ENCODE measurements at regions not wholly inside any gene's neighbourhood (a gene's known extent, or its start where the extent isn't known, plus 50 kb on each side); places are given as distances from the start of the nearest gene placed in this dataset.
"Not testable (repeated sequence)": the region's sequence is repeated elsewhere in the genome, so short reads cannot be mapped to it uniquely, and the experiment has no call there.

- no peaks in the 10 kb centered on the region for H3K36me3 Mint-ChIP-seq (ENCODE audit: low read depth)
- H3K27me3 Mint-ChIP-seq: peaks cover 4% of the 10 kb centered on the region
- H3K9me3 Mint-ChIP-seq (ENCODE audit: low read depth): peaks cover 1% of the 10 kb centered on the region
- DNase-seq (no peak), ATAC-seq (no peak)
- H3K4me3 Mint-ChIP-seq: no peak overlapping the region
- intact Hi-C loops (cut with DNase I, micrococcal nuclease): no loop called here
- no peak overlapping the region for H3K27ac Mint-ChIP-seq
- ChIA-PET CTCF (no interaction called here), POLR2A (no interaction called here)
- no peaks in the 10 kb centered on the region for H3K4me1 Mint-ChIP-seq
These were observed 616.0 kb downstream of the GATA3 start for GRCh38 chr10:8670461-8670860.

- ATAC-seq (no peak), DNase-seq (no peak)
- no peak overlapping the region for H3K4me3 Mint-ChIP-seq
- peaks cover under 1% of the 10 kb centered on the region for H3K27me3 Mint-ChIP-seq
- peaks cover 1% of the 10 kb centered on the region for H3K9me3 Mint-ChIP-seq (ENCODE audit: low read depth)
- H3K4me1 Mint-ChIP-seq: no peaks in the 10 kb centered on the region
- intact Hi-C loops (cut with DNase I, micrococcal nuclease): no loop called here
- POLR2A ChIA-PET: no interaction called here
- H3K27ac Mint-ChIP-seq: no peak overlapping the region
- CTCF ChIA-PET: no interaction called here
- H3K36me3 Mint-ChIP-seq (ENCODE audit: low read depth): no peaks in the 10 kb centered on the region
These were observed 619.7 kb downstream of the GATA3 start for GRCh38 chr10:8674230-8674629.

- no peak overlapping the region for H3K27ac Mint-ChIP-seq
- CTCF ChIA-PET: interaction anchor here (1.8 kb wide), 1 partner anchor 11 kb away, joined by 4 read pairs; no protein-coding TSS in a partner anchor
- H3K36me3 Mint-ChIP-seq (ENCODE audit: low read depth): no peaks in the 10 kb centered on the region
- DNase-seq: no peak
- no peak overlapping the region for H3K4me3 Mint-ChIP-seq
- no peak for ATAC-seq
- intact Hi-C loops (cut with DNase I, micrococcal nuclease): no loop called here
- no peaks in the 10 kb centered on the region for H3K4me1 Mint-ChIP-seq
- peaks cover 4% of the 10 kb centered on the region for H3K27me3 Mint-ChIP-seq
- no peaks in the 10 kb centered on the region for H3K9me3 Mint-ChIP-seq (ENCODE audit: low read depth)
- POLR2A ChIA-PET: no interaction called here
These were observed 623.2 kb downstream of the GATA3 start for GRCh38 chr10:8677642-8678041.

GRCh38 chr10:8684916-8685315, 630.4 kb downstream of the GATA3 start:
- intact Hi-C loops (cut with DNase I, micrococcal nuclease); H3K27ac Mint-ChIP-seq; POLR2A ChIA-PET; H3K36me3 Mint-ChIP-seq (ENCODE audit: low read depth); H3K4me3 Mint-ChIP-seq; H3K27me3 Mint-ChIP-seq; CTCF ChIA-PET; ATAC-seq; H3K9me3 Mint-ChIP-seq (ENCODE audit: low read depth); H3K4me1 Mint-ChIP-seq; DNase-seq: not testable (repeated sequence)

GRCh38 chr10:8688881-8689280, 634.4 kb downstream of the GATA3 start:
- peaks cover 8% of the 10 kb centered on the region for H3K27me3 Mint-ChIP-seq

GRCh38 chr10:8691498-8692017, 637.1 kb downstream of the GATA3 start:
- Mint-ChIP-seq H3K36me3 (ENCODE audit: low read depth) (no peaks in the 10 kb centered on the region), H3K9me3 (ENCODE audit: low read depth) (peaks cover 4% of the 10 kb centered on the region), H3K4me1 (no peaks in the 10 kb centered on the region), H3K27me3 (peaks cover 5% of the 10 kb centered on the region), H3K4me3 (no peak overlapping the region), H3K27ac (no peak overlapping the region)
- intact Hi-C loops (cut with DNase I, micrococcal nuclease): no loop called here
- no peak for DNase-seq
- CTCF ChIA-PET: no interaction called here
- no peak for ATAC-seq
- POLR2A ChIA-PET: no interaction called here

More at GRCh38 chr10:8688881-8689280, 634.4 kb downstream of the GATA3 start:
- DNase-seq (no peak), ATAC-seq (no peak)
- Mint-ChIP-seq H3K4me3 (no peak overlapping the region), H3K27ac (no peak overlapping the region), H3K9me3 (ENCODE audit: low read depth) (peaks cover 6% of the 10 kb centered on the region), H3K4me1 (no peaks in the 10 kb centered on the region), H3K36me3 (ENCODE audit: low read depth) (no peaks in the 10 kb centered on the region)
- ChIA-PET CTCF (no interaction called here), POLR2A (no interaction called here)
- intact Hi-C loops (cut with DNase I, micrococcal nuclease): no loop called here

- intact Hi-C loops (cut with DNase I, micrococcal nuclease); DNase-seq; H3K4me3 Mint-ChIP-seq; CTCF ChIA-PET; H3K36me3 Mint-ChIP-seq (ENCODE audit: low read depth); ATAC-seq; H3K27ac Mint-ChIP-seq; H3K27me3 Mint-ChIP-seq; H3K9me3 Mint-ChIP-seq (ENCODE audit: low read depth); H3K4me1 Mint-ChIP-seq; POLR2A ChIA-PET: not testable (repeated sequence)
These were observed 639.1 kb downstream of the GATA3 start for GRCh38 chr10:8693635-8694034.

- Mint-ChIP-seq H3K36me3 (ENCODE audit: low read depth) (no peaks in the 10 kb centered on the region), H3K4me3 (no peak overlapping the region), H3K9me3 (ENCODE audit: low read depth) (peaks cover 4% of the 10 kb centered on the region), H3K4me1 (no peaks in the 10 kb centered on the region), H3K27me3 (peaks cover 4% of the 10 kb centered on the region), H3K27ac (no peak overlapping the region)
- intact Hi-C loops (cut with DNase I, micrococcal nuclease): no loop called here
- ChIA-PET CTCF (interaction anchor here (1.2 kb wide), 1 partner anchor 10 kb away, joined by 3 read pairs; no protein-coding TSS in a partner anchor), POLR2A (interaction anchor here (0.6 kb wide), 1 partner anchor 40 kb away, joined by 5 read pairs; no protein-coding TSS in a partner anchor)
- no peak for ATAC-seq
- no peak for DNase-seq
These were observed 642.3 kb downstream of the GATA3 start for GRCh38 chr10:8696746-8697145.

GRCh38 chr10:8700689-8701088, 646.2 kb downstream of the GATA3 start:
- Mint-ChIP-seq H3K27ac (no peak overlapping the region), H3K4me1 (no peaks in the 10 kb centered on the region), H3K9me3 (ENCODE audit: low read depth) (no peaks in the 10 kb centered on the region), H3K36me3 (ENCODE audit: low read depth) (no peaks in the 10 kb centered on the region), H3K27me3 (peaks cover 7% of the 10 kb centered on the region), H3K4me3 (no peak overlapping the region)
- intact Hi-C loops (cut with DNase I, micrococcal nuclease): no loop called here
- DNase-seq (no peak), ATAC-seq (no peak)
- ChIA-PET CTCF (no interaction called here), POLR2A (no interaction called here)

- ATAC-seq (no peak), DNase-seq (no peak)
- Mint-ChIP-seq H3K36me3 (ENCODE audit: low read depth) (no peaks in the 10 kb centered on the region), H3K9me3 (ENCODE audit: low read depth) (no peaks in the 10 kb centered on the region), H3K4me3 (no peak overlapping the region), H3K27me3 (peaks cover 7% of the 10 kb centered on the region), H3K4me1 (no peaks in the 10 kb centered on the region), H3K27ac (no peak overlapping the region)
- POLR2A ChIA-PET: no interaction called here
- CTCF ChIA-PET: interaction anchor here (1.0 kb wide), 1 partner anchor 22 kb away, joined by 3 read pairs; no protein-coding TSS in a partner anchor
- intact Hi-C loops (cut with DNase I, micrococcal nuclease): no loop called here
These were observed 647.7 kb downstream of the GATA3 start for GRCh38 chr10:8702181-8702580.

- no peaks in the 10 kb centered on the region for H3K4me1 Mint-ChIP-seq
- no peak overlapping the region for H3K4me3 Mint-ChIP-seq
- ATAC-seq: no peak
- DNase-seq: no peak
- CTCF ChIA-PET: no interaction called here
- intact Hi-C loops (cut with DNase I, micrococcal nuclease): no loop called here
- no peak overlapping the region for H3K27ac Mint-ChIP-seq
- POLR2A ChIA-PET: no interaction called here
- H3K36me3 Mint-ChIP-seq (ENCODE audit: low read depth): no peaks in the 10 kb centered on the region
- peaks cover 9% of the 10 kb centered on the region for H3K27me3 Mint-ChIP-seq
- no peaks in the 10 kb centered on the region for H3K9me3 Mint-ChIP-seq (ENCODE audit: low read depth)
These were observed 650.9 kb downstream of the GATA3 start for GRCh38 chr10:8705415-8705814.

- Mint-ChIP-seq H3K9me3 (ENCODE audit: low read depth) (no peaks in the 10 kb centered on the region), H3K27me3 (peaks cover 3% of the 10 kb centered on the region), H3K36me3 (ENCODE audit: low read depth) (no peaks in the 10 kb centered on the region), H3K4me3 (no peak overlapping the region), H3K4me1 (no peaks in the 10 kb centered on the region), H3K27ac (no peak overlapping the region)
- no peak for DNase-seq
- ChIA-PET POLR2A (no interaction called here), CTCF (no interaction called here)
- no peak for ATAC-seq
- intact Hi-C loops (cut with DNase I, micrococcal nuclease): no loop called here
These were observed 658.2 kb downstream of the GATA3 start for GRCh38 chr10:8712656-8713055.

GRCh38 chr10:8719971-8720370, 665.5 kb downstream of the GATA3 start:
- CTCF ChIA-PET: interaction anchor here (0.7 kb wide), 1 partner anchor 359 kb away, joined by 3 read pairs; no protein-coding TSS in a partner anchor
- POLR2A ChIA-PET: no interaction called here
- no peaks in the 10 kb centered on the region for H3K27me3 Mint-ChIP-seq

More at GRCh38 chr10:8719971-8720370, 665.5 kb downstream of the GATA3 start:
- no peak overlapping the region for H3K4me3 Mint-ChIP-seq
- ATAC-seq (no peak), DNase-seq (no peak)
- H3K27ac Mint-ChIP-seq: no peak overlapping the region
- H3K9me3 Mint-ChIP-seq (ENCODE audit: low read depth): peaks cover 17% of the 10 kb centered on the region
- no peaks in the 10 kb centered on the region for H3K4me1 Mint-ChIP-seq
- H3K36me3 Mint-ChIP-seq (ENCODE audit: low read depth): peaks cover 2% of the 10 kb centered on the region
- intact Hi-C loops (cut with DNase I, micrococcal nuclease): no loop called here
